ENCODE measurements at regions not wholly inside any gene's neighbourhood (a gene's known extent, or its start where the extent isn't known, plus 50 kb on each side); places are given as distances from the start of the nearest gene placed in this dataset.

- no peak for DNase-seq
Observed at GRCh38 chr6:156647140-156647784, 129.9 kb upstream of the ARID1B start.

DNA sequence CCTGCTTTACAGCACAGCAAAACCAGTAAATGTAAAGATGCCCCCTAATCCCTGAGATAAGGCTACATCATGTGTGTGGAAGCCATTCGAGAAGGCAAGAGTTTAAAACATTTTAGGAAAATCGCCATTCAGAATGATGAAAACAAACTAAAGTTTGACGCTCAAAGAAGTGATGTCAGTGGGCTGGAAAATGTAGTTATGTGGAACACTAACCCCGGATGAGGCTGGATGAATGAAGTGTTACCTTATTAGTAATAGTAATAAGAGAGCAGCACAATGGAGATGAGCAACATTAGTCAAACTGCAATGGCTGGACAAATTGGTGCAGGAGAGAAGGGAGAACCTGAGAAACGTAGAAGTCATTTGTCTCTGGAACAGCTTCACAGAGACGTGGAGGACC is 130.7 kb upstream of the ARID1B start:
- DNase-seq = no peak

DNA sequence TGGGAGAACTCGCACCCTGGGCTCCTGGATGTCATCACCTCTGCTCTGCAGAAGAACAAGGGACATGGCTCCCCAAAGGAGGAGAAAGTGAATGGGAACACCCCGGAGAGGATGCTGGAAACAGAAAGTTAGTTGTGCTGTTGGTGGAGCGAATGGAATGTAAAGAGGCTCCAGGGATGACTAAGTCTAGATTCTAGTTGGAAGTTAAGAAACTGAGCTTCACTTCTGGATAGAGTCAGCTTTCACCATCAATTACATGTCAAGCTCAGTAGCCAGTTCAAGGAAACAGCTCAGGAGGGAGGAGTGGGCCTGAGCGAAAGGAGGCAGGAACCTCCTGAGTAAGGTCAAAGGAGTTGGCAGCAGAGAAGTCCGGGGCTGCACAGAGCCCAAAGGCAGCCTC is 132.1 kb upstream of the ARID1B start:
- no peak for DNase-seq

DNA sequence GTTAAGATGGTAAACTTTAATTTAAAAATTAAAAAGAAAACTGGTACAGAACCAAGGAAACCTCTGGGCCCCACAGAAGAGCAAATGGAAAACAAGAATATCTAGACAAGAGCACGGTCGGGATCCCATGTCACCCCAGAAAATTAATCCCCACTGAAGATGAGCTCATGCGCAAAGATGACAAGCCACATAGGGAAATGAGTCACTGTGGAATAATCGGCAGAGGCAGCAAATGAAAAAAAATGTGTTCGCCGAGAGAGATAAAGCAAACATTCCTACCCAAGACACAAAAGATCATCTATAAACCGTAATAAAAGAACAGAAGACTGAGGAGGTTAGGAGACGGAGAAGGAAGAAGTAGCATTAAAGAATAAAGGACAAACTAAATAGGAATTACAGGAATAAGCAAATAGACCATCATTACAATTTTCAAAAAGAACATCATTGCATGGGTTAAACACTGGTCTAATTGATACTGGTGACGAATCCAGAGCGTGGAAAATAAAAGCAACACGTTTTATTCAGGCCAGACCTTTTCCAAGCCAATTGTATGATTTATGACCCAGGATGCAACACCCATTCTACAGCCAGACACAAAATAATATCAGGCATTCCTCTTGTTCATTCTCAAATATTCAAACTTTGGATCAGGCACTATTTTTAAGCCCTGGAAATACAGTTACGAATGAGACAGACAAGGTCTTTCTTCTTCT is 138.0 kb upstream of the ARID1B start:
- DNase-seq = no peak

GRCh38 chr6:156638581-156638980 is 138.6 kb upstream of the ARID1B start:
- no peak for DNase-seq

DNA sequence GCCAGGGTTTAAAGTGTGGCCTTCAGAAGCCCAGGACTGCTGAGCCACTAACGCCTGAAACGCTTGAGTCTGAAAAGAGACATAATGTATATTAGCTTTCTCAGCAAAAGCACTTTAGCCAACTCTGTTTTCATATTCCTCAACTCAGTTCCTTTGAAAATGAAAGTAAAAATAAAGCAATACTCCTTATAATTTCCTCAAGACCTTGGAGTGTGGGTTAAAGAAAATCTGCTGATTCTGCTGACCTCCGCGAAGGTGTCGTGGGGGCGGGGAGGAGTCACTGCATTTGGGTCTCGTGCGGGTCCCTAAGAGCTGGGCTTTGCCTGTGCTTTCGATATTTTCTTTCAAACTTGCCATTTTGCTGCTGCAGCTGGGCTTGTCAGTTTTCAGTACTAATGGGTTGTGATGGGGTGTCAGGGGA is 142.2 kb upstream of the ARID1B start:
- peak; percentile 23 for DNase-seq

GRCh38 chr6:156634048-156634447 is 143.1 kb upstream of the ARID1B start:
- no peak for DNase-seq

DNA sequence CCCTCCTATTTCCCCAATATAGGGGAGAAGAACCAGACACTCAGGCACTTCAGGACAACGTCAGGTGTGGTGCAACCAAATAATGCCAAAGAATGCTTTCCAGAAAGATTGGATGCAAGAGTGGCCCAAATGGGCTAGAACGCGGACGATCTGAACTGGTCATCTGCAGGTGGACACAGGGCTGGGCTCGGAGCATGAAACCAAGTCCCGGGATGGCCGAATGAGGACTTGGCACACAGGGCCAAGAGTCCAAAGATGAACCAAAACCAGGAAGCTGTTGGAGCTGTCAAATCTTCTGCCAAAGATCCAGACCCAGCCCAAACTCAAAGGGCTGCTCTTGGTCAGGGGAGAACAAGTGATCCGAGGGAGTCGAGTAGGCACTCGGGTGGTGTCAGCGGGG is 143.9 kb upstream of the ARID1B start:
- no peak for DNase-seq

GRCh38 chr6:156630613-156631302 is 146.4 kb upstream of the ARID1B start:
- DNase-seq = no peak

DNA sequence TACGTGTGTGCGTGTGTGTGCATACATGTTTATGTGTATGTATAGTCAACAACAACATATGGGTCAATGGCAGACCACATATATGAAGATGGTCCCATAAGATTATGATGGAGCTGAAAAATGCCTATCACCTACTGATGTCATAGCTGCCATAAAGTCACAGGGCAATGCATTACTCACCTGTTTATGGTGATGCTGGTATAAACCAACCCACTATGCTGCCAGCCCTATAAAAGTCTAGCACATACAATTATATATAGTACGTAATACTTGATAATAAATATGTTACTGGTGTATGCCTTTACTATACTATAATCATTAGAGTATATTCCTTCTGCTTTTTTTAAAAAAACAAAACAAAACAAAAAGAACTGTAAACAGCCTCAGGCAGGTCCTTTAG is 148.4 kb upstream of the ARID1B start:
- DNase-seq = no peak

GRCh38 chr6:156627524-156627923 is 149.7 kb upstream of the ARID1B start:
- DNase-seq = no peak

DNA sequence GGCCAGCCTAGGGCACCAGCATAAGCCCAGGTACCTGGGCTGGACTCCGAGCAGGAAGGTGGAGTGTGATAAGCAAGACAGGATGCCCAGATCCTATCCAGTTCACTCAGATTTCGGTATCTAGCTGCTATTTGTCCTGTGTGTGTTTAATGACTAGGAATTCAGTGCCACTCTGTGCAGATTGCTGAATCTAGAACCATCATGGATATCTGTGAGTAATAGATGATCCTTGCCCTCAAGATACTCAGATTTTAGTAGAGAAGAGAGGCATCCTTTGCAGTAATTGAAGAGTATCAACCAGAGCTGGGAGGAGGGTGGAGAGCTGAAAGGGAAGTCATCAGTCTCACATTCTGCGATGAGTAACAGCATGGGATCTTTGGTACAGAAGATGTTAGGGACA is 155.0 kb upstream of the ARID1B start:
- no peak for DNase-seq

- DNase-seq = no peak
Observed at GRCh38 chr6:156620331-156620730, 156.8 kb upstream of the ARID1B start.

GRCh38 chr6:156618600-156619205 is 158.5 kb upstream of the ARID1B start:
- DNase-seq = no peak

GRCh38 chr6:156617941-156618340 is 159.2 kb upstream of the ARID1B start:
- DNase-seq = no peak

DNA sequence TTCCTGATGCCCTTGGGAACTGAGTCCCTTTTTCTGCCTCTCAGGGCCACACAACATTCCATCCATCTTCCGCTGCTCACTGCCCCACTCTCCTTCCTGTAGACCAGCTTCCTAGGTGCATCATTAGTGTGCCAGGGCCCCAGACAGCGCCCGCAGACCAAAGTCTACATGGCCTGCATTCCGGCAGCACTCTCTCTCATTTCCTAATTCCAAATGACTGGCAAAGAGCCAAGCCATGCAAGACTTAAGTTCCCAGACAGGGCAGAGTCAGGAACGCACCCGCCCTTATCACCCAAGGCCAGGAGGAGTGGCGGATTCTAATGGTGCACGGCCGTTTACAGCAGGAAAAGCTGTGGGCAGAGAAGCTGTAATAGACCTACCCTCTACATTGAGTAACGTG is 159.8 kb upstream of the ARID1B start:
- peak; percentile 77 for DNase-seq

DNA sequence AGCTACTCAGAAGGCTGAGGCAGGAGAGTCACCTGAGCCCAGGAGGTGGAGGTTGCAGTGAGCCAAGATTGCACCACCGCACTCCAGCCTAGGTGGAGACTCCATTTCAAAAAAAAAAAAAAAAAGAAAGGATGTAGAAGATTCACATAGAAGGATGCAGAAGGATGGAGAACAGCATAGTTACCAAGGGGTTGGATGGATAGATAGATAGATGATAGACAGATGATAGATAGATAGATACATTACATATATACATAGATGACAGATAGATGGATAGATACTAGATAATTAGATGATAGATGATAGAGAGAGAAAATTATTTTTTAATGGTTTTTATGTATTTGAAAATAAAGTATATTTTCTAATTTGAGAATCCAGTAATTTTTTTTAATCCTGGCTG is 160.7 kb upstream of the ARID1B start:
- DNase-seq = no peak

GRCh38 chr6:156613996-156614395 is 163.2 kb upstream of the ARID1B start:
- no peak for DNase-seq

DNA sequence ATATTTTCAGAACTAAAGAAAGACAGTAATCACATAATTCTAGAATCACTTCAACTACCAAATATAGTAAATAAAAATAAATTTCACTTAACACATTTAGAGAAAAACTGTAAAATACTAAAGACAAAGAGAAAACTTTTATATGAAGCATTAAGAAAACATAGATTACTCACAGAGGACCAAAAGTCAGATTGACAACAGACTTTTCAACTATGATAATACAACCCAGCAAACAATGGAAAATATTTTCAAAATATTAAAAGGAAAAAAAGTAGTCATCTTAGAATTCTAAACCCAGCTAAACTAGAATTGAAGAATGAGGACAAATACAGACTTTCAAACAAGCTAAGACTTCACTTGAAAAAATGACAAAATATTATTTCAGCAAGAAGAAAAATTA is 164.8 kb upstream of the ARID1B start:
- no peak for DNase-seq

GRCh38 chr6:156602066-156602385 is 175.2 kb upstream of the ARID1B start:
- DNase-seq = no peak

GRCh38 chr6:156601152-156602065 is 175.8 kb upstream of the ARID1B start:
- DNase-seq = no peak

DNA sequence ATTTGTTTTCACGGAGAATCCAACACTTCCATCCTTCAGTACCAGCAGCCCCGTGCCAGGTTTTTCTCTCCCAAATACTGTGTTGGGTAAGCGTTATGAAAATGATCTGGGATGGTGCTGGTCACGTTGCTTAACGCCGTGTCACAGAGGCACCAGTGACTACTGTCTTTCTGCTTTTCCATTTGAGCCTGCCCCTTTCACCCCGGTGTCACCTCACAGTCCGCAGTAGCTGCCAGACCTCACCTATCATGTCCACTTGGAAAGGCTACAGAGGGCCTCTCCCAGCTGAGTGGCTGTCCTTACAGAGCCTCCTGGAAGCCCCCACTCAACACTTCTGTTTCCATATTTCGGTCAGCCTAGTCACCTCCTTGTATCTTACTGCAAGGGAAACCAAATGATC is 176.5 kb upstream of the ARID1B start:
- no peak for DNase-seq

All from OCI-M1 (cell line).